ENCODE measurements at regions not wholly inside any gene's neighbourhood (a gene's known extent, or its start where the extent isn't known, plus 50 kb on each side); places are given as distances from the start of the nearest gene placed in this dataset.
"Not testable (repeated sequence)": the region's sequence is repeated elsewhere in the genome, so short reads cannot be mapped to it uniquely, and the experiment has no call there.

DNA sequence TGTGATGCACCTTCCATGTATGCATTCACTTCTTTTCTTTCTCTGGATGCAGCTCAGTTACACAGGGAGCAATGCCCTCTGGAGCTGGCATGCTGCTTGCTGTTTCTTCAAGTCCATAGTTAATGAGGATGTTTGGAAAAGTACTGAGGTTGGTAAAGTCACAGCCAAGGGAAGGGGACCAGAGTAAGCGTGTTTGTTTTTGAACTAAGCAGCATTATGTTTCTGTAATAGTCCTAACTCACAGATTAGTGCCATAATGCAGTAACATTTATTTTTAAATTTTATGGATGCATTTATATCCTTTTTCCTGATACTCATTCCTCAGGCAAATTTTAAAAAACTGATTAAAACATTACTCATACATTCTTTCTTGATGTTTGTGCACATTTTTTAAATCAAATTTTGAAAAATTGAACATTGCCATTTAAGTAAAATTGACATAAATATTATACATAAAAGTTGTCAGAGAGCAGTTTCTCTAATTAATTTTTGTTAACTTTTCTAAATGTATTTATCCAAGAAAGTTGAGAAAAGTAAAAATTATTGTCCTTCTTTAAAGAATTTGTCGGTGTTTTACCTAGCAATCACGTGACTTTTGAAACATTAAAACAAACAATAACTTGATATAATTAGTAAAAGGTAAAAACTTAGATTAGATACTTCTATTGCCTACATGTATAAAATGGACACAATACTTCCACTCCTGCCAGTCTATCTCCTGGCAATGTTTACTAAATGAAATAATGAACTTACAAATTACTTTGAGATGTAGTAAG is 659.6 kb upstream of the ANKRD30A start:
- Histone ChIP-seq H3K27ac (no peak overlapping the region), H3K36me3 (no peaks in the 10 kb centered on the region), H3K9me3 (no peaks in the 10 kb centered on the region), H3K4me1 (no peaks in the 10 kb centered on the region), H3K4me3 (no peak overlapping the region), H3K27me3 (no peaks in the 10 kb centered on the region)
- TF ChIP-seq, protein P1, sequence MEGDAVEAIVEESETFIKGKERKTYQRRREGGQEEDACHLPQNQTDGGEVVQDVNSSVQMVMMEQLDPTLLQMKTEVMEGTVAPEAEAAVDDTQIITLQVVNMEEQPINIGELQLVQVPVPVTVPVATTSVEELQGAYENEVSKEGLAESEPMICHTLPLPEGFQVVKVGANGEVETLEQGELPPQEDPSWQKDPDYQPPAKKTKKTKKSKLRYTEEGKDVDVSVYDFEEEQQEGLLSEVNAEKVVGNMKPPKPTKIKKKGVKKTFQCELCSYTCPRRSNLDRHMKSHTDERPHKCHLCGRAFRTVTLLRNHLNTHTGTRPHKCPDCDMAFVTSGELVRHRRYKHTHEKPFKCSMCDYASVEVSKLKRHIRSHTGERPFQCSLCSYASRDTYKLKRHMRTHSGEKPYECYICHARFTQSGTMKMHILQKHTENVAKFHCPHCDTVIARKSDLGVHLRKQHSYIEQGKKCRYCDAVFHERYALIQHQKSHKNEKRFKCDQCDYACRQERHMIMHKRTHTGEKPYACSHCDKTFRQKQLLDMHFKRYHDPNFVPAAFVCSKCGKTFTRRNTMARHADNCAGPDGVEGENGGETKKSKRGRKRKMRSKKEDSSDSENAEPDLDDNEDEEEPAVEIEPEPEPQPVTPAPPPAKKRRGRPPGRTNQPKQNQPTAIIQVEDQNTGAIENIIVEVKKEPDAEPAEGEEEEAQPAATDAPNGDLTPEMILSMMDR (IDR thresholded peaks at IDR 0.05): no peak
- no peak for TF ChIP-seq POLR2A (IDR thresholded peaks at IDR 0.05)
- DNase-seq: no peak

DNA sequence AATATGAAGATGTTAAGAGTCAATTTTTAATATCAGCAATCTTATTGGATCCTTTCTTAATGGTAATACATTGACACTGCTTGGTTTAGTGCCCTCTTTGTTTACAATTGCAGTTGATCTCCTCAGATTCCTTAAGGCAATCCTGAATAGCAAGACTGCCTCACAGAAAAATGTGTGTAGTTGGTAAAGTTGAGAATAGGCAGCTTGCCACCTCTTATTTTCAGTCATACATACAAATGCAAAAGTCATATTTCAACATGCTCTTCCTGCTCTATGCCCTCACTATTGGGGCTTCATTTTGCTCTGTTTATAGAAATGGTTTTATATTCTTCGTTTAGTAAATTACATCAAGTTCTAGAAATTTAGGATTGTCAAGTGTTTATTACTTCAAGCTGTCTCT is 661.1 kb upstream of the ANKRD30A start:
- no peaks in the 10 kb centered on the region for H3K27me3 ChIP-seq
- no peak overlapping the region for H3K4me3 ChIP-seq
- no peak for DNase-seq
- TF ChIP-seq, protein P1 (IDR thresholded peaks at IDR 0.05): no peak
- no peak for TF ChIP-seq POLR2A (IDR thresholded peaks at IDR 0.05)
- no peaks in the 10 kb centered on the region for H3K9me3 ChIP-seq
- H3K27ac ChIP-seq: no peak overlapping the region
- no peaks in the 10 kb centered on the region for H3K4me1 ChIP-seq
- no peaks in the 10 kb centered on the region for H3K36me3 ChIP-seq

DNA sequence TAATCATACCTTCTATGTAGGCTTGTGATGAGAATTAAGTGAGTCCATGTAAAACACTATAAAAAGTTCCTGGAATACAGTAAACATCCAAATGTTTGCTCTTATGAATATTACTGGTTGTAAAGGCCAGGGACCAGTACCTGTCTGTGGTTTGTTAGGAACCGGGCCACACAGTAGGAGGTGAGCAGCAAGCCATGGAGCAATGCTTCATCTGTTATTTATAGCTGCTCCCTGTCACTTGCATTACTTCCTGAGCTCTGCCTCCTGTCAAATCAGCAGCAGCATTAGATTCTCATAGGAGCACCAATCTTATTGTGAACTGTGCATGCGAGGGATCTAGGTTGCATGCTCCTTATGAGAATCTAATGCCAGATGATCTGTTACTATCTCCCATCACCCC is 662.0 kb upstream of the ANKRD30A start:
- no peaks in the 10 kb centered on the region for H3K27me3 ChIP-seq
- H3K4me3 ChIP-seq: no peak overlapping the region
- no peak for DNase-seq
- H3K4me1 ChIP-seq: no peaks in the 10 kb centered on the region
- no peaks in the 10 kb centered on the region for H3K36me3 ChIP-seq
- no peak overlapping the region for H3K27ac ChIP-seq
- H3K9me3 ChIP-seq: peaks cover 0 to 4% (median 0%) of the 10 kb centered on the region in 4 donors
- no peak for TF ChIP-seq POLR2A (IDR thresholded peaks at IDR 0.05)
- TF ChIP-seq, protein P1 (IDR thresholded peaks at IDR 0.05): no peak

DNA sequence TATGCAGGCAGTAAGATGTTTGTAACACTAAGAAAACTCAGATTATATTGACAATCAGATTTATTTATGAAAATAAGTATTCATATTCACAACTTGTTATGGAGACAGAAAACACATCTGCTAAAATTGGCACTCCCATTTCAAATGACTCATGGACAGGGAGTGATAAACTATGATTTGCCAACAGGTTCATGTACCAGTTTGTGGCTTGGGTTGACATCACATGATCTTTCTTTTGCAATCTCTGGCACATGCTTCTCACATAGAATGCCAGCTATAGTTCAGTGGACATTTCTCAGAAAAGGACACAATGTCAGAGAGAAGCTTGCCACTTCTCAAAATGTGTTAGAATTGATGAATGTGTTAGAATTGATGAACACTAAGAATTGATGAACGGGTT is 663.2 kb upstream of the ANKRD30A start:
- no peak overlapping the region for H3K27ac ChIP-seq
- no peaks in the 10 kb centered on the region for H3K4me1 ChIP-seq
- H3K36me3 ChIP-seq: no peaks in the 10 kb centered on the region
- no peaks in the 10 kb centered on the region for H3K27me3 ChIP-seq
- H3K4me3 ChIP-seq: no peak overlapping the region
- TF ChIP-seq POLR2A (IDR thresholded peaks at IDR 0.05): no peak
- TF ChIP-seq, protein P1 (IDR thresholded peaks at IDR 0.05): no peak
- H3K9me3 ChIP-seq: peaks cover 0 to 4% (median 0%) of the 10 kb centered on the region in 4 donors
- DNase-seq: no peak

DNA sequence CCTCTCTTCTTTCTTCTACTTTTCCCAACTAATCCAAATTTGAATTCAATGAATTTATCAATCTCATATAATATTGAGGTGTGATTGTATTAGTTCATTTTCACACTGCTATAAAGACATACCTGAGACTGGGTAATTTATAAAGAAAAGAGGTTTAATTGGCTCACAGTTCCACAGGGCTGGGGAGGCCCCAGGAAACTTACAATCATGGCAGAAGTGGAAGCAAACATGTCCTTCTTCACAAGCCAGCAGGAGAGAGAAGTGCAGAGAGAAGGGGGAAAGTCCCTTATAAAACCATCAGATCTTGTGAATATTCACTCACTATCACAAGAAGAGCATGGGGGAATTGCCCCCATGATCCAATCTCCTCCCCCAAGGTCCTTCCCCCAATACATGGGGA is 667.0 kb upstream of the ANKRD30A start:
- H3K36me3 ChIP-seq, H3K27me3 ChIP-seq, H3K4me3 ChIP-seq, H3K27ac ChIP-seq, DNase-seq, H3K9me3 ChIP-seq, H3K4me1 ChIP-seq: not testable (repeated sequence)

DNA sequence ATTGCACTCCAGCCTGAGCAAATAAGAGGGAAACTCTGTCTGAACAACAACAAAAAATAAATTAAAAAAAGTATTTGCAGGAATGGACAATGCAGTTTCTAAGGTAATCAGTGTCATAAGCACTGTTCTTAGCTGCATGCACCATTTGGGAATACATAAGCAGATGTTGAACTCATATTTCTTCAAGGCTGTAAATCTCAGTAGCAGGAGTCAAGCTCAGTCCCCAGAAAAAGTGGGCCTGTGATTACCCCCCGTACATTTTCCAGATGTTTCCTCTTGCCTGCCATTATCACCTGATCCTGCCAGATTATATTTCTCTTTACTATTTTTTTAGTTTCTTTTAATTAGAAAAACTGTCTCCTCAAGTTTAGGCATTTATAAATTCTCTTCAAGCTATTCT is 667.6 kb upstream of the ANKRD30A start:
- no peak for TF ChIP-seq POLR2A (IDR thresholded peaks at IDR 0.05)
- TF ChIP-seq, protein P1 (IDR thresholded peaks at IDR 0.05): no peak
- Histone ChIP-seq H3K27ac (no peak overlapping the region), H3K27me3 (no peaks in the 10 kb centered on the region), H3K9me3 (peaks cover 0 to 4% (median 0%) of the 10 kb centered on the region in 4 donors), H3K36me3 (no peaks in the 10 kb centered on the region), H3K4me3 (no peak overlapping the region), H3K4me1 (no peaks in the 10 kb centered on the region)
- no peak for DNase-seq

All from Peyer's patch (tissue), 4 donors.